ENCODE measurements at regions not wholly inside any gene's neighbourhood (a gene's known extent, or its start where the extent isn't known, plus 50 kb on each side); places are given as distances from the start of the nearest gene placed in this dataset.

GRCh38 chr20:12395353-12395752 lies 477.7 kb downstream of the BTBD3 start:
- no peak for DNase-seq

DNA sequence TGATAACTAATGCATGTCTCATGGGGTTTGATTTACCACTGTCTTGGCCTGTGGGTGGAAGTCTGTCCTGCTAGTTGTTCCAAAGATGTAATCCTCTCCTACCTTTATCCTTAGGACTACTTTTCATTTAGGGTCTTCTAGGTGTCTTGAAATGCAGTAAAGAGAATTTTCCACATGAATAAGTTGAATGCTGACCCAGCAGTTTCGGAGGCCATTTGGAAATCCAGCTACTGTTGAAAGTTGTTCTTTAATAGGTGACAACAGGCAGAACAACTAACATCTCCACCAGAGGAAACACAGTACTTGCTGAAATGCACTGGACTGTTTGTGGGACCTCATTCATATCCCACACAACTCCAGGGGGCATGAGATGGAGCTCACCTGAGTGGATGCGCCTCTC lies 478.1 kb downstream of the BTBD3 start:
- DNase-seq, result no peak

DNA sequence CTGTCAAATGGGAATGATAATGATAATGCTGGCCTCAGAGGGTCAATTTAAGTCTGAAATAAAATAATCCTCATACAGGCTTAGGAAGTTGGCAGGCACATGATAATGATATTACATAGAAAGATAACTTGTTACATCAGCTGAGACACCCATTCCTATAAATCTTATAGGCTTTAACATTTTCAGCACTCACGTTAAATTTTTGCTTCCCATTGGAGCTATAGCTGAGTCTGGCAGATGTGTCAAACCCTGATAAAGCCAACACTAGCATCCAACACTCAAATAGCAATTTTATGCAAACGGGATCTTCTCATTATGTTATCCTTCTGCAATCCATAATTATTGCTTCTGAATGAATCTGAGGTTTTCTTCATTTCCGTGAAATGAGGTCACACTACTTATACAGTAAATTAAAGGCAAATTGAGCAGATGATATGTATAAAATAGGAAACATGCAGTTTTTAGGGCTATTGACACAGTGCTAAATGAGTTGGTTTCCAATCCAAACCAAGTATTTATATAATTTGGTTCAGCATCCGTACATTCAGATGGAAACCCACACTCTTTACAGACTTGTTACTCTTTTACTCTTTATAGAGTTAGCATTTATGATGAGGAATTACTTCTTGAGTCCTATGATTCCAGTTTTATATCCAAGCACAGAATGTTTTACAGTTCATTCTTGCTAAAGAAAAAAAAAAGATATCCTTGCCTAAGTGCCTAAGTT lies 481.6 kb downstream of the BTBD3 start:
- DNase-seq, result no peak

- no peak for DNase-seq
These were observed 487.2 kb downstream of the BTBD3 start for GRCh38 chr20:12404941-12405340.

DNA sequence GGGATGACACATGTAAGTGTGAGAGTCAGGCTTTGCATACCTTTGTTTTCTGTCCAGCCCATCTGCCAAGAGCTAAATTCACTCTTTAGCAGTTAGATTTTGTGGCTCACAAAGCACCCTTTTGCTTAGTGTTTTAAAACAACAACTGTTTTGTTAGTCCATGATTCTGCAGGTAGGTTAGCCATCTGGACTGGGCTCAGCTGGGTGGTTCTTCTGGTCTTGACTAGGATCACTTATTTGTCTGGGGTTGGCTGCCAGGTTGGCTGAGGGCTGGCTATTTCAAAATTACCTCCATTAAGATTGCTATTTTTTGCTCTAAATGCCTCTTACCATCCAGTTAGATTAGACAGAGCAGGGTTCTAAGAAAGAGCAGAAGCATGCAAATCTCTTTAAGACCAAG lies 489.3 kb downstream of the BTBD3 start:
- DNase-seq, result no peak

DNA sequence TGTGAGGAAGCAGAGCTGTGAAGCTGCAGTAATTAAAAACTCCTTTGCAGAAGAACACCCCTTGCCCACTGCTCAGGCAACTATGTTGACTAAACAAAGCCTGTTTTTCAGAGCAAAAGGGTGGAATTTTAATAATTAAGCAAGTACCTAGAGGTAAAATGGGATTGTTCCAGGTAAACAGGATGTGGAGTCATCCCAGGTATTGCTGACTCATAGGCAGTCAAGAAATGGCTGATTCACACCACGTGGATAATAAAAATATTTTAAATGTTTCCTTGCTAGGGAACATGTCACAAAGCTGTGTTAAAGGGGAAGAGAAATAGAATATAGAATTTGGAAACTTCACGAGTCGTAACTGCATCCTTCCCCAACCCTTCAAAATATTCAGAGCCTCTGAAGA lies 491.8 kb downstream of the BTBD3 start:
- DNase-seq, result no peak

GRCh38 chr20:12410783-12411182 lies 493.1 kb downstream of the BTBD3 start:
- no peak for DNase-seq

GRCh38 chr20:12411246-12411940 lies 493.7 kb downstream of the BTBD3 start:
- DNase-seq, result no peak

- no peak for DNase-seq
These were observed 495.4 kb downstream of the BTBD3 start for GRCh38 chr20:12413116-12413515.

- no peak for DNase-seq
These were observed 497.0 kb downstream of the BTBD3 start for GRCh38 chr20:12414446-12415274.

GRCh38 chr20:12416281-12416680 lies 498.6 kb downstream of the BTBD3 start:
- no peak for DNase-seq

DNA sequence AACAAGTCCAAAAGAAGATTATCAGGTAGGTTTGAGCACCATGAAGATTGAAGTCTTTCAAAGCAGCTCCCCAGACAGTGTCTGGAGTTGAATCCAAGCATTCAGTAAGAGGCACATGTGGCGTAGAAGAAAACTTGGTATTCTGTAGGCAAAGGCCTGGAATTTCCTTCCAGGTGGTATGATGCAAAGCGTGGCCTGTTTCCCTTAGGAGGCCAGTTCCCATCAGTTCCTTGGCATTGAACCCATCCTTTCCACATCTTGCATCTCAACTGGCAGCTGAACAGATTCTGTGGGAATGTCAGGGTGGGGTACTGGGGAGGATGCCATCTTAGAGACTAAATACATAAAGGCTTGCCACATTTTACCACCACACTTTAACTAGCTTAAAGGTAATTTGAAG lies 516.0 kb downstream of the BTBD3 start:
- DNase-seq, result no peak

GRCh38 chr20:12434672-12435071 lies 517.0 kb downstream of the BTBD3 start:
- no peak for DNase-seq

DNA sequence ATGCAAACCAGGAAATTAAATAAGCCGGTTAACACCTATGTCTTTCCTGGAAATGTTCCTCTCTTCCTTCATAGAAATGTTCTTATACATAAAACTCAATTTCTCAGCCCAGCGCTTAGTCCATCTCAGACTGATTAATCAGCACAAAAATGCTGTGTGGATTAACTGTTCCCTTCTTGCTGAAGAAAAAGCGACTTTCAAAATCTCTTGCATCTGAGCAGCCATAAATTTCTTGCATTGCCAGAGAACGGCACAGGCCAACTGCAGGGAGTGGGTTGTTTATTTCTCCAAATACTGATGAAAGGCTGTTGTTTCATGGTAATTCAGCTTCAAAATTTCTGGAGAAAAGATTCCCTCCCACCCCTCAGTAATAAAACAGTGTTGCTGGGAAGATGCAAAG lies 517.6 kb downstream of the BTBD3 start:
- DNase-seq, result no peak

DNA sequence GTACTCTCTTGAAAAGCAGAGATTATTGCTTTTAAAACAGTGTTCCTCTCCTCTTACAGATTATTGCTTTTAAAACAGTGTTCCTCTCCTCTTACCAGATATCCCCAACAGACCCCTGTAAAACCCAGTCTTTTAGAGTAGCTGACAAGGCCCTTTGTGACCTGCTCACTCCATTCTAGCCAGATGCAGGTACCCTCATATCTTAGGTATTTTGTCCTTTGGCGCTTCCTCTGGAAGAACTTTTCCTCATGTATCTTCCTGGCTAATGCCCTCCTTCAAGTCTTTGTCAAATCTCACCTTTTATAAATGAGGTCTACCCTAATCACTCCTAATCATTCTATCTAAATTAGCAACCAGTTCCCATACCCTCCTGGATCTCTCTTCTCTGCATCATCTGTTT lies 536.0 kb downstream of the BTBD3 start:
- no peak for DNase-seq

DNA sequence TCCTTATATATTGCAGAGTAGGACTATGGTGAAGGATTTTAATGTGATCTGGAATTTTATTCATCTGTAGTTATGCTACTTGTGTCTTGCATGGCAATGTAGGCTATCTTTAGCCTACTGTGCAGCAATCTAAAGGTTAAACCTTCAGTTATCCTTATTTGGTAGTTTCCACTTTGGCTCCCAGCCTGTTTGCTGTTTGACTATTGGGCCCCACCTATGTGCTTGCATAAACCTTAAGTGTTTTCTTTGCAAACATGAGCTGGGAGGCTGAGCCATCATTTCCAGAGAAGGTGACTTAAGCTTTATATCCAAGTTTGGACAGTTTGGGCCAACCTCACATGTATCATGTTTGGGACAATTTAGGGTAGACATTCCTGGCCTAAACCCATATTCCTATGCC lies 537.5 kb downstream of the BTBD3 start:
- no peak for DNase-seq

DNA sequence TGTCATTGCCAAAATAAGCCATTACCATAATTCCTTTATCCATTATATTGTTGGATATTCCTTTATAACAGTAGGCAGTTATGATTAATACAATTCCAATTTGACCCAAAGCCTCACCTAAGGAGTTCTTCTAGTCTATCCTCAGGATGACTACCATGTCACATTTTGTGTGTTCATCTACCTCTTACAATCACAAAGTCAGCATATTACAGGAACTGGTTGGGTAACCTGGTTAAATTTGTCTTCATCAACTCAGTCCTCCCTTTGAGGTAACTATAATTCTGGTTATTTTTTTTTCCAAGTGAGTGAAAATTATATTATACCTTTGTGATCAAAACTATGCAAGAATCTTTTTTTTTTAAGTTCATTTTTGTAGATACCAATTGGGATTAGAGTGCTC lies 540.5 kb downstream of the BTBD3 start:
- no peak for DNase-seq

GRCh38 chr20:12464036-12464435 lies 544.7 kb upstream of the SPTLC3 start:
- DNase-seq, result no peak

GRCh38 chr20:12466915-12467314 lies 541.9 kb upstream of the SPTLC3 start:
- no peak for DNase-seq

GRCh38 chr20:12467758-12468157 lies 541.0 kb upstream of the SPTLC3 start:
- DNase-seq, result no peak

GRCh38 chr20:12482661-12483060 lies 526.1 kb upstream of the SPTLC3 start:
- DNase-seq, result no peak

DNA sequence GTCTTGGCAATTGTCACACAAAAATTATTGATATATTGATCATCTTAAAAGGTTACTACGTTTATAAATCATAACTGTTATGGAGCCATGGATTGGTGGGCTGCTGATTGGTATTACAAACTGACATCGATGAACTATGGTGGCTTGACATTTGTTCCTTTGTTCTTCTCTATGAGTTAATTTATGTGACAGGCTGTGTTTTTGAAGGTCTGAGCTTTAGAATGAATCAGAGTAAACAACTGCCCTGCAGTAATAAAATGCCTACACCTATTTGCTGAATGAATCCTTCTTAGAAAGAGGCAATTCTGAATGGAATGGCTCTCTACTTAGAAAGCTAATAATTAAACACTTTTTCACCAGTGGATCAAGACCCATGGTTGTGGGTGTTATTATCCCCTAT lies 506.3 kb upstream of the SPTLC3 start:
- no peak for DNase-seq

GRCh38 chr20:12504779-12505178 lies 504.0 kb upstream of the SPTLC3 start:
- no peak for DNase-seq

DNA sequence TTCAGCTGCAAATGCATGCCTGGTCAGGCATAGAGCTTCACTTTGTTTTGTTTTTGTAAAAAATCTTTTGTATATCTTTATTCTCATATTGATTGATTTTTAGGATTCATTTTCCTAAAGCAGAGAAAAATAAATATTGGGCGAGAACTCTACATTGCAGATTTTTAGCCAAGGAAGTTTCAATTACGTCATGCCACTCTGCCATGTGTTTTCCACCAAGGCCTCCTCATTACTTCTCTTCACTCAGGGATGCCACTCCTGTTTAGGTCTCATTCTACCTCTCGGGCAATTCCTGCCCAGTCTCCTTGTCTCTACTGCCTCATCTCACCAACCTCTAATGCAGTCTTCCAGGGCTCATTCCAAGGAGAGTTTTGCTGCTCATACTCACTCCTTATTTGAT lies 497.3 kb upstream of the SPTLC3 start:
- DNase-seq, result no peak
